ENCODE measurements at regions not wholly inside any gene's neighbourhood (a gene's known extent, or its start where the extent isn't known, plus 50 kb on each side); places are given as distances from the start of the nearest gene placed in this dataset.

DNA sequence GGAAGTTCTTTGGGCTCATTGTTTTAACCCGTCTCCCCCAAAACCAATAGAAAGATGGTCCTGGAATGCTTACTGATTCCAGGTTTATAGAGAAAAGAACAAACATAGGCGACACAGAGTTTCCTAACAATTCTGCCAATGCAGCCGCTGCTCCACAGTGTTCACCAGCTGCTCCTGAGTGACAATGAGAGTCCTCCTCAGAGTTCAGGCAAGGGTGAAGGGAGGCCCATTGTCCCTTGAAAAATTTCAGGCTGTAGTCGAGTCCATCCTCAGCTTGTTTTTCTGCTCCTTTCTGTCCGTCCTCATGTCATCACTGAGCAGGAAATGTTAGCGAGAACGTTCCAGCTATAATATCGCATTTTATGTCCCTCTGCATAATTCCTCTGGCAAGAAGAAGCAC, 537.6 kb downstream of the TCERG1L start:
- no peak for TF ChIP-seq CTCF (IDR thresholded peaks at IDR 0.05; ENCODE audit: insufficient read depth, low read length, poor library complexity, severe bottlenecking)
- no peaks in the 10 kb centered on the region for H3K27me3 ChIP-seq (replicated peaks; ENCODE audit: control insufficient read depth, insufficient read depth, low read length)
- no peaks in the 10 kb centered on the region for H3K36me3 ChIP-seq (ENCODE audit: control insufficient read depth, insufficient read depth, low read length)
- no peak for DNase-seq (ENCODE audit: extremely low read depth, insufficient read length)
- H3K4me3 ChIP-seq (replicated peaks; ENCODE audit: low read depth, low read length), result no peak overlapping the region

DNA sequence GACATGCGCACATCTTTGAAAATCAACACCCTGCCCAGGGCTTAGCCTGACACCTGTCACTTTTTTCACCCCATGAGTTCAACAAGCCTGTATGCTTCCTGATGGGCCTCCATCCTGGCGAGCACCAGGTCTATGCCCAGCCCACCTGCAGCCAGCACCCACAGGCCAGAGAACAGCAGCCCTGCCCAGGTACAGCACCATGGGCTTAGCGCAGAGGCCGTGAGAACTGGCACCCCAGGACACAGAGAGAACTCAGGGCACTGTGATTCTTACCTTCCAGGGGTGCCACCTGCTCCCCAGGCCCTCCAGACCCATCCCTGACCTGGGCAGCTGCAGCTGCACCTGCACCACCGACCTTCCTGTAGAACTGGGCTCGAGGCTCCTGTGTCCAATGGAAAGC, 536.6 kb downstream of the TCERG1L start:
- Histone ChIP-seq H3K27me3 (replicated peaks; ENCODE audit: control insufficient read depth, insufficient read depth, low read length) (no peaks in the 10 kb centered on the region), H3K36me3 (ENCODE audit: control insufficient read depth, insufficient read depth, low read length) (no peaks in the 10 kb centered on the region), H3K4me3 (replicated peaks; ENCODE audit: low read depth, low read length) (no peak overlapping the region)
- no peak for TF ChIP-seq CTCF (IDR thresholded peaks at IDR 0.05; ENCODE audit: insufficient read depth, low read length, poor library complexity, severe bottlenecking)
- no peak for DNase-seq (ENCODE audit: extremely low read depth, insufficient read length)

GRCh38 chr10:130775311-130775710, 536.2 kb downstream of the TCERG1L start:
- Histone ChIP-seq H3K4me3 (replicated peaks; ENCODE audit: low read depth, low read length) (no peak overlapping the region), H3K27me3 (replicated peaks; ENCODE audit: control insufficient read depth, insufficient read depth, low read length) (no peaks in the 10 kb centered on the region), H3K36me3 (ENCODE audit: control insufficient read depth, insufficient read depth, low read length) (no peaks in the 10 kb centered on the region)
- no peak for TF ChIP-seq CTCF (IDR thresholded peaks at IDR 0.05; ENCODE audit: insufficient read depth, low read length, poor library complexity, severe bottlenecking)
- no peak for DNase-seq (ENCODE audit: extremely low read depth, insufficient read length)

- TF ChIP-seq CTCF (IDR thresholded peaks at IDR 0.05; ENCODE audit: insufficient read depth, low read length, poor library complexity, severe bottlenecking), result no peak
- H3K4me3 ChIP-seq (replicated peaks; ENCODE audit: low read depth, low read length), result no peak overlapping the region
- no peaks in the 10 kb centered on the region for H3K27me3 ChIP-seq (replicated peaks; ENCODE audit: control insufficient read depth, insufficient read depth, low read length)
- DNase-seq (ENCODE audit: extremely low read depth, insufficient read length), result no peak
- no peaks in the 10 kb centered on the region for H3K36me3 ChIP-seq (ENCODE audit: control insufficient read depth, insufficient read depth, low read length)
Measured at GRCh38 chr10:130776724-130777123, 534.8 kb downstream of the TCERG1L start.

DNA sequence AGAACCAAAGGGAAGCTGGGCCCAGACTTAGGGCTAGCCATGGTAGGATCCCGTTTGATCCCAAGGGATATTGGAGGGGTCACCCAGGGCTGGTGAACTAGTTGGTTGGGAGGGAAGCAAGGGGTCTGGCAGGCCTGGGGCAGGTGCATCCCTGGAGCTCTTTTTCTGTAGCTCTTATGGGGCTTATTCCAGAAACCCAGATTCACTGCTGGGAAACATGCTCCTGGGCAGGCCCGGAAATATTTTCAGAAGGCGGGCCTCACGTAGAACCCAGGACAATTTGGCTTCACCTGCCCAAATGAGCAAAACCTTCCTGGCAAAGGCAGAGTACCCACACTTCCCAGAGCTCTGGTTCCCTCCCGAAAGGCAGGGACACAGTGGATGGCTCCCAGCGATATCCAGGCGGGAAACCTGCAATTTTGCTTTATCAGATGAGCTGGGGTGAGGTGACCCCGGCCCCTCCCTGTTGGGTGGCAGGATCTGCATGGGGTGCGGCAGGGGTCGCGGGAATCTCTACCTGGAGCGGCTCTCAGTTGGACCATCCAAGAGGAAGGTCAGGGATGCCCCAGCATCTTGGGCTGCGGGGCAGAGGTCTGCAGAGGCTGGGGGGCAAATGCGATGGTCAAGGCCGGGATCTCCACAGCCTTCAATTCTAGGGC, 533.9 kb downstream of the TCERG1L start:
- DNase-seq (ENCODE audit: extremely low read depth, insufficient read length), result no peak
- Histone ChIP-seq H3K4me3 (replicated peaks; ENCODE audit: low read depth, low read length) (no peak overlapping the region), H3K27me3 (replicated peaks; ENCODE audit: control insufficient read depth, insufficient read depth, low read length) (no peaks in the 10 kb centered on the region), H3K36me3 (ENCODE audit: control insufficient read depth, insufficient read depth, low read length) (no peaks in the 10 kb centered on the region)
- no peak for TF ChIP-seq CTCF (IDR thresholded peaks at IDR 0.05; ENCODE audit: insufficient read depth, low read length, poor library complexity, severe bottlenecking)

GRCh38 chr10:130778166-130778545, 533.4 kb downstream of the TCERG1L start:
- H3K27me3 ChIP-seq (replicated peaks; ENCODE audit: control insufficient read depth, insufficient read depth, low read length), result no peaks in the 10 kb centered on the region
- no peak for DNase-seq (ENCODE audit: extremely low read depth, insufficient read length)
- no peaks in the 10 kb centered on the region for H3K36me3 ChIP-seq (ENCODE audit: control insufficient read depth, insufficient read depth, low read length)
- no peak for TF ChIP-seq CTCF (IDR thresholded peaks at IDR 0.05; ENCODE audit: insufficient read depth, low read length, poor library complexity, severe bottlenecking)
- no peak overlapping the region for H3K4me3 ChIP-seq (replicated peaks; ENCODE audit: low read depth, low read length)
